ENCODE measurements at regions not wholly inside any gene's neighbourhood (a gene's known extent, or its start where the extent isn't known, plus 50 kb on each side); places are given as distances from the start of the nearest gene placed in this dataset.

DNA sequence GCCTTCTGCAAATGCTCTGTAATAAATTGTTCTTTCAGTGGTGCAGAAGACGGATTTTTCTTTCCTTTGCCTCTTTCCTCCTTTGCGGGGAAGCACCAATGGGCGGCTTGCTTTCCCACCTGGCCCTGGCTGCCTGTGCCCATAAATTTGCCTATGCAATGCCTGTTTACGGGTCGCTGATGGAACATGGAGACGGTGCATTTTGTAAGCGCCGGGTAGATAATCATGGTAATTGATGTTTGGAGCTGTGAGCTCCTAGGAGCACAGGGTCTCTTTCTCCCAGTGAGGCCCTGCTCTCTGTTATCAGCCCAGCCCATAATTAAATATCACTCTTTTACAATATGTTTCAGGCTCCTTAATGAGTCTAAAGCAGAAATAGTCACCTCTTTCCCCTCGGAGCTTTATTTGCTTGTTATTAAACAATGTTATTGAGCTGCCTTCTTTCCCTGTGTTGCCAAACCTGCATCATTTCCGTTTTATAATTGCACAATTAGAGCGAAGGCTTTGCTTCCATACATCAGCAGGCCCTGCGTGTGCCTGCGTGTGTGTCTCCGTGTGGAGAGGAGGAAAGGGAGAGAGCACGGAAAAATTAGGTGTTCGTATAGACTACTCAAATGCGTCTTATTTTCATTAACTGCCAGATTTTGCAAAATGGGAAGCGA, 437.4 kb upstream of the POU3F3 start:
- no peak for DNase-seq

GRCh38 chr2:104420420-104420819, 433.5 kb upstream of the POU3F3 start:
- no peak for DNase-seq

GRCh38 chr2:104420953-104421352, 433.0 kb upstream of the POU3F3 start:
- DNase-seq = no peak

GRCh38 chr2:104425850-104426595, 427.9 kb upstream of the POU3F3 start:
- DNase-seq = no peak

DNA sequence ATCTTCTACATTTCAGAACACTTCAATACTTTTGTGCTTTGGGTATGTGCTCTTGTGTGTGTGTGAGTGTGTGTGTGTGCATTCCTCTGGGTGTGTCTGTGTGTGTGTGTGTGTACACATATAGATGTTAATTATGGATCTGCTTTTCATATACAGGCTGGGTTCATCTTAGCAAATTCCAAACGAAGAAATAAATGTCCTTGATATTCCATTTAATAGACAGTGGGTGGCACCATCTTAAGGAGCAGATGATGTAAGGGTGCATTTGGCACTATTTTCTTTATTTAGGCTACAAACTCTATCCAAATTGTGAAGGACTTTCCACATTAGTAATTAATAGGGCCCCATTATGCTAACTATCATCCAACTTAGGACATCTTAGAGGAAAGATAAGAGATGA, 425.8 kb upstream of the POU3F3 start:
- DNase-seq = no peak

- no peak for DNase-seq
Observed at GRCh38 chr2:104429639-104430358, 424.1 kb upstream of the POU3F3 start.

DNA sequence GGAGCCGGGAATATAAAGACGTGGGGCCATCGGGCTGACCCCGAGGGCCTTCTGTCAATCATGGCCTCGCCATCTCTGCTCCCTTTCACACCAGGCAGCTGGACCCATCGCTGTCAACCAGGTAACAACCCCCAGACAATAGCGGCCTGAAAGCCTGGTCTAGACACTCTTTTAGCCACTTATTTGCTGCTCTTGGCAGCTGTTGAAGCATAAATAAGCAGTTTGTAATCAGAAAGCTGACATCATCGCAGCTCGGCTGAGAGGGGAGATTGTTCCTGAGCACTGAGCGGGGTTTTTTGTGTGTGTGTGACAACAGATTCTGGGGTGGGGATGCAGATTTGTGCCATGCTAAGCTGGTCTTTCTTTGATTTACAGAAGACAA, 423.6 kb upstream of the POU3F3 start:
- no peak for DNase-seq

GRCh38 chr2:104430852-104431251, 423.1 kb upstream of the POU3F3 start:
- DNase-seq = no peak

DNA sequence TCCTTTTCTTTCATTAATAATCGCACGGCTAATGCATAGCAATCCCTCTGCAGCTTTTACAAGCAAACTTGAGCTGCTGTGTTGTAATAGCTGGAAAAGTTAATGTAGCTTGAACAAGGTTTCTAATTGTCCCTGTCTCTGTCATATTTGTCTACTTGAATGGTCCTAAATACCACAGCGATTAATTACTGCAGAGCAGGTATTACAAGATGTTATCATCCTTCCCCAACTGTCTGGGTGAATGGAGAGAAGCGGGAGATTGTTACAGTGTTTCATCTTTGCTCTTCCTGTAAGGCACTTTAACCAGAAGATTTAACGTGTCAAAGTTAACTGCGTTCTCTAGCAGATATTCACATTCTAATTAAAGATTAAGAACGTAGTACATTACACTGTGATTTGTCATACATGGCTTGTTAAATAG, 422.2 kb upstream of the POU3F3 start:
- no peak for DNase-seq

DNA sequence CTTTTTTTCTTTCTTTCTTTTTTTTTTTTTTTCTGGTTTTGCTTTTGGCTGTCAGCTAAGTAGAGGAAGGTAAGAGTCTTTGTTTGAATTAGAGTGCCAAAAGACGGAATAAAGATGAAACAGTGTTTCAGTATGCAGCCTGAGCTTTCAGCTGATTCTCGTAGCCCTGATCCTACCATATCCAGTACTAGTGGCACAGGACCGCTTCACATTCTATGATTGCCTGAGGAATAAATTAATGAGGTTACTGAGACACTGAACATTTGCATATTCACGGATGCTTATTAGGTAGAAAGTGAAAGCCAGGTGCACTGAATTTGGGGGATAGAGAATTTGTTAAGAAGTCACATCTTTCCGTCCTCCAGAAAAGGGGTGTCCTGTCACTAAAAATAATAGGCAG, 421.5 kb upstream of the POU3F3 start:
- no peak for DNase-seq

DNA sequence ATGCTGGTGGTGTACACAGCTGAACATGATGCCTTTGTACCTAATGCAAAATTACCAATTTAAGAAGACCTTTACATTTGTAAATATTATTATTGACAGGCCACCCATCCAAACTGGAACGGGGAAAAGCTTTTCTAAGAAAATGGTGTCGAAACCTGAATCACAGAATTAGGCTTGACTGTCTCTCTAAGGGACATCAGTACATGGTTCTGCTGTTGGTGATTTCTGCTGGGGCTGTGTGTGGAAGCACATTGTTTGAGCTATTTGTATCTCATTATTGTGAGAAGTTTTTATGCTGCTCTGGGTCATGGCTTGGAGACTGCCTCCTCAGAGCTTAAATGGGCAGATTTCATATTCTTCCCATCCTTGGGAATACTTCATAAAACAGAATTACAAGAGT, 420.9 kb upstream of the POU3F3 start:
- DNase-seq = no peak

- no peak for DNase-seq
Observed at GRCh38 chr2:104433657-104434056, 420.3 kb upstream of the POU3F3 start.

GRCh38 chr2:104434318-104434792, 419.6 kb upstream of the POU3F3 start:
- DNase-seq = no peak

GRCh38 chr2:104434966-104435365, 418.9 kb upstream of the POU3F3 start:
- no peak for DNase-seq

GRCh38 chr2:104438481-104438880, 415.4 kb upstream of the POU3F3 start:
- no peak for DNase-seq

- no peak for DNase-seq
Observed at GRCh38 chr2:104443145-104443544, 410.8 kb upstream of the POU3F3 start.

- no peak for DNase-seq
Observed at GRCh38 chr2:104444392-104444791, 409.5 kb upstream of the POU3F3 start.

- DNase-seq = no peak
Observed at GRCh38 chr2:104444889-104445288, 409.0 kb upstream of the POU3F3 start.

- no peak for DNase-seq
Observed at GRCh38 chr2:104447831-104448434, 406.0 kb upstream of the POU3F3 start.

- DNase-seq = no peak
Observed at GRCh38 chr2:104448661-104449440, 405.1 kb upstream of the POU3F3 start.

GRCh38 chr2:104452558-104452957, 401.4 kb upstream of the POU3F3 start:
- no peak for DNase-seq

DNA sequence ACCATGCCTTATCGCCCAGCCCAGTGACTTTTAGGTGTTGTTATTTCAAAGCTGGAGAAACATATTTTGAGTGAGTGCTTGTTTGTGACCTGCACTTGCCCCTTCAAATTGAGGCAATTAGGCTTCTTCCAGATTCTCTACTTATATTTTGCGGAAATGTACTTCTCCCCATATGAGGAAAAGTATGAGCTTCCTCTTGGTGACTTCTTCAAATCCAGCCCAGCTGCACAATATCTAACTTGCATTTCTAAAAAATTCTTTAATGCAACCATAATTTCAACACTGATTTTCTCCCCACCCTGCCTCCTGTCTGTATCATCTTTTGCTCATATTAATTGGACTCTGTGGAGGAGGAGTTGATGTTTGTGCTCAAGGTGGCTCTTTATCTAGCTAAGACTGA, 391.2 kb upstream of the POU3F3 start:
- DNase-seq = no peak
